ENCODE measurements at regions not wholly inside any gene's neighbourhood (a gene's known extent, or its start where the extent isn't known, plus 50 kb on each side); places are given as distances from the start of the nearest gene placed in this dataset.

- H3K9me3 ChIP-seq (ENCODE audit: control insufficient read depth, insufficient read depth, low read depth, low read length) = no peaks in the 10 kb centered on the region
- ChIA-PET CTCF (no interaction called here), POLR2A (no interaction called here)
- H3K27me3 ChIP-seq (ENCODE audit: control insufficient read depth, insufficient read depth, low read length) = no peaks in the 10 kb centered on the region
- H3K4me3 ChIP-seq (ENCODE audit: low read depth in 2 of 2, low read length in 2 of 2) = no peak overlapping the region
- no peak for TF ChIP-seq CTCF (IDR thresholded peaks at IDR 0.05)
- no peak overlapping the region for H3K27ac ChIP-seq (ENCODE audit: low read length)
- intact Hi-C loops (cut with micrococcal nuclease; ENCODE audit: unreplicated experiment) (no loop called here), in situ Hi-C loops (cut with HindIII; ENCODE audit: low pct_unique_long_range_greater_than_20kb, low sequenced_read_pairs) (no loop called here)
- no peaks in the 10 kb centered on the region for H3K4me1 ChIP-seq (ENCODE audit: control insufficient read depth, insufficient read depth, low read length)
- no peak for DNase-seq (ENCODE audit: low read depth, low spot score)
- no peaks in the 10 kb centered on the region for H3K36me3 ChIP-seq (ENCODE audit: control insufficient read depth, insufficient read depth, low read length)
- no TSS peak for BruUV-seq (replicated peaks)
- ATAC-seq = no peak
Observed at GRCh38 chr14:86530457-86530856, 1000.5 kb downstream of the FLRT2 start.

- no peak overlapping the region for H3K4me3 ChIP-seq (ENCODE audit: low read depth in 2 of 2, low read length in 2 of 2)
- no peak overlapping the region for H3K27ac ChIP-seq (ENCODE audit: low read length)
- POLR2A ChIA-PET = no interaction called here
- BruUV-seq (replicated peaks) = no TSS peak
- TF ChIP-seq TCF7L2 (IDR thresholded peaks at IDR 0.05; ENCODE audit: low read depth, low read length) (no peak), POLR2AphosphoS5 (IDR thresholded peaks at IDR 0.05; ENCODE audit: low read depth, low read length) (no peak), REST (IDR thresholded peaks at IDR 0.05; ENCODE audit: insufficient read depth in 1 of 2, low read depth in 2 of 2, low read length in 1 of 2) (no peak), SIN3A (IDR thresholded peaks at IDR 0.05; ENCODE audit: borderline replicate concordance, insufficient read depth, low read depth, low read length) (no peak), CTCF (IDR thresholded peaks at IDR 0.05) (no peak)
- H3K36me3 ChIP-seq (ENCODE audit: control insufficient read depth, insufficient read depth, low read length) = no peaks in the 10 kb centered on the region
- intact Hi-C loops (cut with micrococcal nuclease; ENCODE audit: unreplicated experiment) (no loop called here), in situ Hi-C loops (cut with HindIII; ENCODE audit: low pct_unique_long_range_greater_than_20kb, low sequenced_read_pairs) (no loop called here)
- no peaks in the 10 kb centered on the region for H3K27me3 ChIP-seq (ENCODE audit: control insufficient read depth, insufficient read depth, low read length)
- no peaks in the 10 kb centered on the region for H3K9me3 ChIP-seq (ENCODE audit: control insufficient read depth, insufficient read depth, low read depth, low read length)
- DNase-seq (ENCODE audit: low read depth, low spot score) (no peak), ATAC-seq (no peak)
- H3K4me1 ChIP-seq (ENCODE audit: control insufficient read depth, insufficient read depth, low read length) = no peaks in the 10 kb centered on the region
- CTCF ChIA-PET = no interaction called here
Observed at GRCh38 chr14:86527312-86527711, 997.4 kb downstream of the FLRT2 start.

- POLR2A ChIA-PET = interaction anchor here (0.6 kb wide), 1 partner anchor 19 kb away, joined by 5 read pairs; no protein-coding TSS in a partner anchor
- Histone ChIP-seq H3K36me3 (ENCODE audit: control insufficient read depth, insufficient read depth, low read length) (no peaks in the 10 kb centered on the region), H3K27me3 (ENCODE audit: control insufficient read depth, insufficient read depth, low read length) (no peaks in the 10 kb centered on the region), H3K27ac (ENCODE audit: low read length) (no peak overlapping the region), H3K9me3 (ENCODE audit: control insufficient read depth, insufficient read depth, low read depth, low read length) (no peaks in the 10 kb centered on the region), H3K4me3 (ENCODE audit: low read depth in 2 of 2, low read length in 2 of 2) (no peak overlapping the region), H3K4me1 (ENCODE audit: control insufficient read depth, insufficient read depth, low read length) (no peaks in the 10 kb centered on the region)
- TF ChIP-seq TCF7L2 (IDR thresholded peaks at IDR 0.05; ENCODE audit: low read depth, low read length) (no peak), POLR2AphosphoS5 (IDR thresholded peaks at IDR 0.05; ENCODE audit: low read depth, low read length) (no peak), SIN3A (IDR thresholded peaks at IDR 0.05; ENCODE audit: borderline replicate concordance, insufficient read depth, low read depth, low read length) (no peak), CTCF (IDR thresholded peaks at IDR 0.05) (no peak), REST (IDR thresholded peaks at IDR 0.05; ENCODE audit: insufficient read depth in 1 of 2, low read depth in 2 of 2, low read length in 1 of 2) (no peak)
- BruUV-seq (replicated peaks) = no TSS peak
- in situ Hi-C loops (cut with HindIII; ENCODE audit: low pct_unique_long_range_greater_than_20kb, low sequenced_read_pairs) = no loop called here
- intact Hi-C loops (cut with micrococcal nuclease; ENCODE audit: unreplicated experiment) = no loop called here
- no peak for ATAC-seq
- no peak for DNase-seq (ENCODE audit: low read depth, low spot score)
- CTCF ChIA-PET = no interaction called here
Observed at GRCh38 chr14:86525673-86526072, 995.7 kb downstream of the FLRT2 start.

All from Panc1 (cell line).